ENCODE measurements at regions not wholly inside any gene's neighbourhood (a gene's known extent, or its start where the extent isn't known, plus 50 kb on each side); places are given as distances from the start of the nearest gene placed in this dataset.

- no peaks in the 10 kb centered on the region for H3K79me2 ChIP-seq
- WGBS (ENCODE audit: low lambda C conversion rate, missing lambda C conversion rate), result 56% methylated on average over 2 of the region's 2 CpGs
These were observed 80.5 kb downstream of the PALM2AKAP2 start for GRCh38 chr9:109860521-109860920.

DNA sequence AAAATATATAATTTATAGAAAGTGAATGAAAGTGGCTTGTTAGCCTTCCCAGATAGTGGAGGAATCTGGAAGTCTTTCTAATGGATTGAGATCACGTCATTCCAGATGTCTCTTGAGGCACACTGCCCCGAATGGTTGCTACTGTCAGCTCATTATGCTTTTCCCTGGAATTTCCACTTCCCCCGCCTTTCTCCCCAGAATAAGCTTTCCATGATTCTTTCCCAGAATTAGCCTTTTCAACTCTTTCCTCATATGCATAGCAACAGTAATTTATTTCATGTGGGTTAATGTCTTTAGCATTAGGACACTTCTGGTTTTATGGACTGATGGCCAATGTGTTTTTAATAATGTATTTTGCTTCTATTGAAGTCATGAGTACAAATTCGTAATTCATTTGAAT, 81.5 kb downstream of the PALM2AKAP2 start:
- Histone ChIP-seq H3K36me3 (replicated peaks; ENCODE audit: insufficient read depth, low read depth) (no peaks in the 10 kb centered on the region), H3K4me3 (no peak overlapping the region), H3K27ac (no peak overlapping the region), H2AFZ (no peak overlapping the region), H3K9me2 (replicated peaks; ENCODE audit: insufficient read depth) (no peaks in the 10 kb centered on the region), H3K4me1 (ENCODE audit: insufficient read depth) (peaks cover 5% of the 10 kb centered on the region), H3K79me2 (no peaks in the 10 kb centered on the region), H3K27me3 (no peaks in the 10 kb centered on the region), H3K4me2 (no peak overlapping the region), H4K20me1 (ENCODE audit: insufficient read depth, poor library complexity, severe bottlenecking) (no peaks in the 10 kb centered on the region), H3K9me3 (ENCODE audit: low read depth) (no peaks in the 10 kb centered on the region)
- WGBS (ENCODE audit: low lambda C conversion rate, missing lambda C conversion rate), result 70% methylated on average over 4 of the region's 4 CpGs
- DNase-seq (ENCODE audit: low spot score), result no peak
- TF ChIP-seq, protein P1, sequence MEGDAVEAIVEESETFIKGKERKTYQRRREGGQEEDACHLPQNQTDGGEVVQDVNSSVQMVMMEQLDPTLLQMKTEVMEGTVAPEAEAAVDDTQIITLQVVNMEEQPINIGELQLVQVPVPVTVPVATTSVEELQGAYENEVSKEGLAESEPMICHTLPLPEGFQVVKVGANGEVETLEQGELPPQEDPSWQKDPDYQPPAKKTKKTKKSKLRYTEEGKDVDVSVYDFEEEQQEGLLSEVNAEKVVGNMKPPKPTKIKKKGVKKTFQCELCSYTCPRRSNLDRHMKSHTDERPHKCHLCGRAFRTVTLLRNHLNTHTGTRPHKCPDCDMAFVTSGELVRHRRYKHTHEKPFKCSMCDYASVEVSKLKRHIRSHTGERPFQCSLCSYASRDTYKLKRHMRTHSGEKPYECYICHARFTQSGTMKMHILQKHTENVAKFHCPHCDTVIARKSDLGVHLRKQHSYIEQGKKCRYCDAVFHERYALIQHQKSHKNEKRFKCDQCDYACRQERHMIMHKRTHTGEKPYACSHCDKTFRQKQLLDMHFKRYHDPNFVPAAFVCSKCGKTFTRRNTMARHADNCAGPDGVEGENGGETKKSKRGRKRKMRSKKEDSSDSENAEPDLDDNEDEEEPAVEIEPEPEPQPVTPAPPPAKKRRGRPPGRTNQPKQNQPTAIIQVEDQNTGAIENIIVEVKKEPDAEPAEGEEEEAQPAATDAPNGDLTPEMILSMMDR (IDR thresholded peaks at IDR 0.05; ENCODE audit: poor library complexity), result no peak
- TF ChIP-seq EZH2 (IDR thresholded peaks at IDR 0.05; ENCODE audit: borderline replicate concordance) (no peak), EZH2phosphoT487 (IDR thresholded peaks at IDR 0.05; ENCODE audit: low read depth, severe bottlenecking, unreplicated experiment) (no peak)

More at GRCh38 chr9:109860521-109860920, 80.5 kb downstream of the PALM2AKAP2 start:
- H3K9me2 ChIP-seq (replicated peaks; ENCODE audit: insufficient read depth), result no peaks in the 10 kb centered on the region
- H3K4me2 ChIP-seq, result no peak overlapping the region
- no peak overlapping the region for H3K4me3 ChIP-seq
- no peaks in the 10 kb centered on the region for H3K36me3 ChIP-seq (replicated peaks; ENCODE audit: insufficient read depth, low read depth)
- no peak overlapping the region for H3K27ac ChIP-seq
- DNase-seq (ENCODE audit: low spot score), result no peak
- H4K20me1 ChIP-seq (ENCODE audit: insufficient read depth, poor library complexity, severe bottlenecking), result no peaks in the 10 kb centered on the region
- H3K9me3 ChIP-seq (ENCODE audit: low read depth), result no peaks in the 10 kb centered on the region
- H3K27me3 ChIP-seq, result no peaks in the 10 kb centered on the region
- peaks cover 5% of the 10 kb centered on the region for H3K4me1 ChIP-seq (ENCODE audit: insufficient read depth)
- TF ChIP-seq, protein P1 (IDR thresholded peaks at IDR 0.05; ENCODE audit: poor library complexity), result no peak
- TF ChIP-seq EZH2phosphoT487 (IDR thresholded peaks at IDR 0.05; ENCODE audit: low read depth, severe bottlenecking, unreplicated experiment) (no peak), EZH2 (IDR thresholded peaks at IDR 0.05; ENCODE audit: borderline replicate concordance) (no peak)
- H2AFZ ChIP-seq, result no peak overlapping the region

DNA sequence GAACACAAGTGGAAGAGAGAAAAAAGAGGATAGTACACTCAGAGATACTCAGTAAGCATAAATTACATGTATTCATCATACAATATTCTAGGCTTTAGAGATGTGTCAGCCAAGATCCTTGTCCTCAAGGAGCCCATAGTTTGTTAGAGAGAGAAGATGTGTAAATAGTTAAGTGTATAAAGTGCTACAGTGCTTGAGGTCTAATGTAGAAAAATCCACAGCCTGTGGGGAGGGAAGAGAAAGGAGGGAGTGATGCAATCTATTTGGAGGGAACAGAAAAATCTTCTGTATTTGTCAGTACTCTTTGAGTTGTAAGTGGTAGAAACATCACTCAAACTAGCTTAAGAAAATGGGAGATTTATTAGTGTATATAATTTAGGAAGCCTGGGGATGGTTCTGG, 81.9 kb downstream of the PALM2AKAP2 start:
- H3K27ac ChIP-seq, result no peak overlapping the region
- TF ChIP-seq, protein P1 (IDR thresholded peaks at IDR 0.05; ENCODE audit: poor library complexity), result no peak
- TF ChIP-seq EZH2phosphoT487 (IDR thresholded peaks at IDR 0.05; ENCODE audit: low read depth, severe bottlenecking, unreplicated experiment) (no peak), EZH2 (IDR thresholded peaks at IDR 0.05; ENCODE audit: borderline replicate concordance) (no peak)

GRCh38 chr9:109862452-109862851, 82.5 kb downstream of the PALM2AKAP2 start:
- H3K27me3 ChIP-seq, result no peaks in the 10 kb centered on the region
- H3K9me3 ChIP-seq (ENCODE audit: low read depth), result no peaks in the 10 kb centered on the region
- DNase-seq (ENCODE audit: low spot score), result no peak
- H2AFZ ChIP-seq, result no peak overlapping the region
- no peak overlapping the region for H3K4me3 ChIP-seq
- TF ChIP-seq EZH2 (IDR thresholded peaks at IDR 0.05; ENCODE audit: borderline replicate concordance) (no peak), EZH2phosphoT487 (IDR thresholded peaks at IDR 0.05; ENCODE audit: low read depth, severe bottlenecking, unreplicated experiment) (no peak)
- TF ChIP-seq, protein P1 (IDR thresholded peaks at IDR 0.05; ENCODE audit: poor library complexity), result no peak
- WGBS (ENCODE audit: low lambda C conversion rate, missing lambda C conversion rate), result 81% methylated on average over 3 of the region's 3 CpGs
- H3K9me2 ChIP-seq (replicated peaks; ENCODE audit: insufficient read depth), result no peaks in the 10 kb centered on the region
- H3K79me2 ChIP-seq, result no peaks in the 10 kb centered on the region
- no peaks in the 10 kb centered on the region for H3K4me1 ChIP-seq (ENCODE audit: insufficient read depth)
- H3K4me2 ChIP-seq, result no peak overlapping the region
- no peaks in the 10 kb centered on the region for H3K36me3 ChIP-seq (replicated peaks; ENCODE audit: insufficient read depth, low read depth)
- no peak overlapping the region for H3K27ac ChIP-seq
- H4K20me1 ChIP-seq (ENCODE audit: insufficient read depth, poor library complexity, severe bottlenecking), result no peaks in the 10 kb centered on the region

More for the DNA sequence above, 81.9 kb downstream of the PALM2AKAP2 start:
- H3K4me1 ChIP-seq (ENCODE audit: insufficient read depth), result peaks cover 4% of the 10 kb centered on the region
- H2AFZ ChIP-seq, result no peak overlapping the region
- no peak overlapping the region for H3K4me2 ChIP-seq
- no peak overlapping the region for H3K4me3 ChIP-seq
- H3K9me3 ChIP-seq (ENCODE audit: low read depth), result no peaks in the 10 kb centered on the region
- no peaks in the 10 kb centered on the region for H3K79me2 ChIP-seq
- H3K36me3 ChIP-seq (replicated peaks; ENCODE audit: insufficient read depth, low read depth), result no peaks in the 10 kb centered on the region
- H3K27me3 ChIP-seq, result no peaks in the 10 kb centered on the region
- no peak for DNase-seq (ENCODE audit: low spot score)
- no peaks in the 10 kb centered on the region for H4K20me1 ChIP-seq (ENCODE audit: insufficient read depth, poor library complexity, severe bottlenecking)
- no peaks in the 10 kb centered on the region for H3K9me2 ChIP-seq (replicated peaks; ENCODE audit: insufficient read depth)

All from hepatocyte (in vitro differentiated cells).